GM21390 (cell line): ENCODE measurements at regions not wholly inside any gene's neighbourhood (a gene's known extent, or its start where the extent isn't known, plus 50 kb on each side); places are given as distances from the start of the nearest gene placed in this dataset.

Experiments used
- ATAC-seq: cut with Tn5 transposase; IDR thresholded peaks from one replicate; pipeline ENCODE4 v1.9.1; 2021; ENCODE audit not compliant: unreplicated experiment

GRCh38 chr11:91966368-91966767, 258.2 kb upstream of the FAT3 start:
- ATAC-seq, result no peak

DNA sequence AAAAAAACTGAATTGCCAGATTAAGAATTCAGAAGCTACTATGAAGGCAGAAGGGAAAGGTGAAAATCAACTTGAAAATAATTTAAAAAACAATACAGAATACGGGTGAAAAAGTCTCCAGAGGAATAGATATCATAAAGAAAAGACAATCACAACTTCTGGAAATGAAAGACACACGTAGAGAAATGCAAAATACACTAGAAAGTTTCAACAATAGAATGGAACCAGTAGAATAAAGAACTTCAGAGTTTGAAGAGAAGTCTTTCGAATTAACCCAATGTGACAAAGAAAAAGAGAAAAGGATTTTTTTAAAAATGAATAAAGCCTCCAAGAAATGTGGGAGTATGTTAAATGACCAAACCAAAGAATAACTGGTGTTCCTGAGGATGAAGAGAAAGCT, 263.8 kb upstream of the FAT3 start:
- no peak for ATAC-seq

DNA sequence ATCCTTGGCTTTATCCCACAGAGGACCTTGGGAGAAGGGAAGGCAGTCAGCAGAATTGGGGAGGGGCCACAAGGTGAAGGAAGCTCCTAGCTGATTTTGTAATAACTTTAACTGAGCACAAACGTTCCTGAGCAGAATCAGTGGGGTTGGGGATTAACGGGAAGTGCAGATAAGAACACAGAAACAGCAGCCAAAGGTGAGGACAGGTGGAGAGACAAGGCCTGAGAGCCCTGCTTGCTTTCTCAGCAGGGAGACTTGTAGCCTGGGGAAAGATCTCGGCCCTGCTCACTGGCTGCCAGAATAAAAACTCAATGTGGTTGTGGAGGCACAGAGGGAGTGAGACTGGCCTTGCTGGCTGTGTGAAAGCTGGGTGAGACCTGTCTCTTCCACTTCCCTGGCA, 265.2 kb upstream of the FAT3 start:
- no peak for ATAC-seq

- ATAC-seq, result no peak
Measured at GRCh38 chr11:91956711-91957110, 267.9 kb upstream of the FAT3 start.

DNA sequence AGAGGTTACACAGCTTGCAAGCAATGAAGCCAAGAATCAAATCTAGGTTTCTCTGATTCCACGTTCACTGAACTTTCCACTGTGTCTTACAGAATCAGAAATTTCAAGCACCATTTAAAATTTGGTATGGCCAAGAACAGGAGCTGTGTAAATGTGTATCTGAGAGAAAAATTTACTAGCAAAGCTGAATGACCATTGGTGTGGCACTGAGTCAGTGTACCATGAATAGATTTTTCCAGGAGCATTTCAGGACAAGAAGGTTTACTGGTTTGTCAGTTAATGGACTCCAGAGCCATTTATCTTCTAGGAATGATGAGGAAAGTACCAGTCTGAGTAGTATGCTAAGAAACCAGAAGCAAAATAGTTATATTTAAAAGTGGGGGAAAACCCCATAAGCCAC, 269.4 kb upstream of the FAT3 start:
- ATAC-seq, result no peak

- ATAC-seq, result no peak
Measured at GRCh38 chr11:91952056-91952455, 272.6 kb upstream of the FAT3 start.

DNA sequence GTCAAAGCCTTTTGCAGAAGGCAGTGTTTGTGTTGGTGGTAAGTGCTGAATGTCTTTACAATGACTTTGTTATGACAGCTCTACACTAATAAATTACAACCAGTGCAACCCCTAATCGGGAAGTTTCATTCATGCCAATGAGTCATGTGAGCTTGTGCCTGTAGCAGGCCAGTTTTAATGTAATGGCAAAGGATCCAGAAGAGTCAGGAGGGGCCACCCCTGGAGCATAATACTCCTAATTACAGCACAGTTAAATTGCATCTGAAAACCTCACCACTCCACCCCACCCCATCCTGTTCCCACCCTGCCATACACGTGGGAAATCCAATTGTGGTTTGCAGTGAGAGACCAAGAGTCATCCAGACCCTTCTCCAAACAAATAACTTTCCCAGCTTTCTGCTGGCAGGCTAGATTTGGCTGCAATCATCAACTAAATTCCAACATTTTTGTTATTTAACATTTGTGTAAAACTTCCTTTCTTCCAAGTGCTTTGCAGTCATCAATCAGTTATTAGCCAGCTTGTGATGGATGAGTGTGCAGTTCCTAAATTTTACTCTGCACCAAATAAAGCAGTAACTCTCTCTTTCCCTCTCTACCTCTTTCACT, 277.3 kb upstream of the FAT3 start:
- ATAC-seq, result no peak

DNA sequence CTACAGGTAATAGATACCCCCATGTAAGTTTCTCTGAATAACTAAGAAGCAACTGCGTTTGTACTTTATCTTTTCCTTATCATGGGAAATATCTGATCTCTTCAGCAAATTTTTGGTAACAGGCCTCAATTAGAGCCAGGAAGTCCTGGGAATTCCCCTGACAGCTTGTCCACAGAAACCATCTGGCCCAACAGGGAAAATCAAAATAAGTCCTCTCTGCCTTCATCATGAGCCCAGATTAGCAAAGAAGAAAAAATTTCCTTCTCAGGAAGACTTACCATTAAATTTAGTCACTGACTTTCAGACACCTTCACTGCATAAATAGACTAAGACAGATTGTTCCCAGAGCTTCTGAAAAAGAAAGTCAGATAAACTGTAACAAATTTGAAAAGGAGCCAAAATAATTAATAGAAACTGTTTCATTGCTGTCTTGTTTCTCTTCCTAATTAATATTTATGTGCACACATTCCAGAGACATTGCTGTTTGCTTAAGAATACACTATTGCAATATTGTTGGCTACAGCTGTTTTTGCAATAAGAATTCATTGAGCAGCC, 278.1 kb upstream of the FAT3 start:
- no peak for ATAC-seq

GRCh38 chr11:91935120-91935519, 289.5 kb upstream of the FAT3 start:
- no peak for ATAC-seq

- ATAC-seq, result no peak
Measured at GRCh38 chr11:91932151-91932821, 292.3 kb upstream of the FAT3 start.

- no peak for ATAC-seq
Measured at GRCh38 chr11:91927448-91927847, 297.2 kb upstream of the FAT3 start.

DNA sequence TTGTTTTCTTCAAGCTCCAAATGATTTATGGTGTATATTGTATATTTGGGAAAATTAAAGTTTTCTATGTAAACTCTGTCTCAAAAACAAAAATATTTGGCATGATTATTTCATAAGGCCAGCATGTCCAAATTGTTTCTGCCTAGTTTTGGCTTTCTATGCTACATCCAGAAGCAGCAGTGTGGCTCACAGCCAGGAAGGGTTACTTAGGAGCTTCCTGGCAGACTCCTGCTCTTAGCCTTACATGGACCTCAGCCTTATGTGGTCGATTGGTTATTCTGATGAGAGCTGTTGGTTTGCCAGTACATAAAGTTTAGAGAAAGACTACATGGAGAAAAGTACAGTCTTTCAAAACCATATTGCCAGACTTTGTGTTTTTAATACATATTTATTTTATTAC, 297.7 kb upstream of the FAT3 start:
- no peak for ATAC-seq

DNA sequence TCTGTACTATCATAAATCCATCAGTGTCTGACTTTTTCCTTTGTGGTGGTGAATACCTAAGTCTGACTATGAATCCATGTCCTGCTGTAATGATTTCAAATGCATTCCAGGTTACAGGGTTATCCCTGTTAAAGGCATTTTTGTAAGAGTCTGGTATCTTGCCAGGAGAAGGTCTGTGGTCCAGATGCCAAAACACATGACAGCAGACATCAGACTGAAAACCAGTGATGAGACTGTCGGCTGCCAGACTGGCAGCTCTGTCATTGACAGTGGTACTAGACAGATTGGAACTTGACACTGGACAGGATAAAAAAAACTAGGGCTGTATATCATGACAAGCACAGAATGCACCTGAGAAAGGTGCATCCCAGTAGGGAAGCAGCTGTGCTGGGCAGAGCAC, 301.8 kb upstream of the FAT3 start:
- no peak for ATAC-seq

- no peak for ATAC-seq
Measured at GRCh38 chr11:91921974-91922373, 302.6 kb upstream of the FAT3 start.

DNA sequence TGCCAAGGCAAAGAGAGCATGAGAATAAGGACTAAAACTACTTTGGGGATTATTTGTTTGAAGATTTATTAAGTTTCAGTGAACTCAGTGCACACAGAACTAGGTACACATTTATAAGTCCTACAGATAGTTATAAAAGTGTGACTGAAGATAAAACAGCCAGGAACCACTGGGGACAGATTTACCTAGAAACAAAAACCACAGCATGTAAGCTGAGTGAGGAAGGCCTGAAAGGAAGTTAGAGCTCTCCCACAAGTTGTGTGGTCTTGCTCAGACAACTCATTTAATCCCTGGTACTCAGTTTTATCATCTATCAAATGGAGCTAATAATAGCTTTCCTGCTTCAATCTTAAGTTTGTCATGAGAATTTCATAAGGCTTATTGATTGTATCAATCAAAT, 311.2 kb upstream of the FAT3 start:
- ATAC-seq, result no peak

DNA sequence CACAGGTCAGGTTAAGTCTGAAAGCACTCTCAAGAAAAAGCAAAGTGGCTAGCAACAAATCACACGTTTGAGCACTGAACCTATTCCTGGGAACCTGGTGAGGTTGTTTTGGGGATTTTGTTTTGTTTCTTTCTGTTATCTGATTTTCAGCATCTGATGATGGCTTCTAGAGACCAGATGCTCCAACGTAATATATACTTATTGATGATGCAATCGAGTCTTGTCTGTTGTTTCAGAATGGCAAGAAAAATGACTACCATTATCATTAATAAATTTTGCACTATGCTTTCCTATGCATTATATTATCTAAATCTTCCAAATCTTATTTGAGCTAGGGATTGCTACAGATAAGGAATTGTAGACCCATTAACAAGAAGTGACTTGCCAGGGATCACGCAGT, 312.3 kb upstream of the FAT3 start:
- no peak for ATAC-seq

- no peak for ATAC-seq
Measured at GRCh38 chr11:91906871-91907624, 317.6 kb upstream of the FAT3 start.

DNA sequence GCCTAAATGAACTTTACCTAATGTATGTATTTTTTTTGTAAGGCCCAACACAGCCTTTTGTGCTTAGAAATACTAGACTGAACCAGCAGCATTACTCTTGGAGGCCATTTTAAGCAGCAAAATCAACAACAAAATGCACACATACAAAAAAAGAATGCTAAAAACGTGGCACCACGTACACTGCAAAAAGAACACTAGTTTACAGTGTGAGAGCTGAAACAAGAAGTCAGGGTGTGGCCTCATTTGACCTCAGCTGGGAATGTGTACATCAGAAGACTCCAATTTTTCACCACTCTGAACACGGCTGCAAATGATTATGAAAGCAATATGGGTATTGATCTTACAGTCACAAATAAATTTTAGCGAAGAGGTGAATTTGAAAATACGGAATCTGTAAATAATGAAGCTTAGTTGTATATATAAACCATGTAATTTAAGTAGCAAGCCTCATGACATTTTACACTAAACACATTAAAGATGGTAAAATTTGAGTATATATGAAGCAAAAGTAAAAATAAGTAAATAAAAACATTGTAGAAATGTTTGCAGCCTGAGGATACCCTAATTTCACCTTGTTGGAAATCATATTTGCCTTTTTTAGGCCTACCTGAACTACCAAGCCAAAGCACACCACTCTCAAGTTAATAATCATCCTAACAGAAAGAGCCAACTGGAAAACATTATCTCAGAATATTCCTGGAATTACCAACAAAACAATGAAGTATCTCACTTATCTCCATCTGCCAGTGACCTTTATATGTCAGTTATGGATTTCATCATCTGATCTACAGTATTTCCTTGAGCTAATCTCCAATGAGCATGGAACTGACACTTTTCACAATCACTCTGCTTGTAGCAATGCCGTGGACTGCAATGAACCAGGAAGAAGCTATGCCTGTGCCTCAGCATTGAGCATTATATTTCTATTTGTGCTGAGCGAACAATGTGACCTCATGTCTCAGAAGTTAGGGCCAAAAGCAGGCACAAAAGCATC, 319.5 kb upstream of the FAT3 start:
- ATAC-seq, result no peak

- no peak for ATAC-seq
Measured at GRCh38 chr11:91902312-91902711, 322.3 kb upstream of the FAT3 start.

DNA sequence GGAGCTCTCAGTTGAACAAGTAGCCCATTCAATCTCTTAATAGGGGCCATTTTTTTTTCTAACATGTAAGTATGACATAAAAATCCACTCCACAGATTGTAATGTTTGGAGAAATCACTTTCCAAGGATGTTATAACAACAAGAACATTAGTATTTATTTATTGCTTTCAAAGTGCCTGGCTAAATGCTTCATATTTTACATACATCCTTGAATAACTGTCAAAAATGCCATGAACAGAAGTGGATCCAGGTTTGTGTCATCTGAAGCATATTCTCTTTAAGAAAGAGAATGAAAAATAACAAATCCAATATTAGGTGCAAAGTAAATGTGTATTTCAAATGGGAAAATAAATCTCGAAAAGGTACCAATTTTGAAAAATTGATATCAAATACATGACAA, 344.0 kb upstream of the FAT3 start:
- no peak for ATAC-seq

- ATAC-seq, result no peak
Measured at GRCh38 chr11:91876746-91877145, 347.9 kb upstream of the FAT3 start.
